CD4-positive, alpha-beta T cell (primary cell): ENCODE measurements at regions not wholly inside any gene's neighbourhood (a gene's known extent, or its start where the extent isn't known, plus 50 kb on each side); places are given as distances from the start of the nearest gene placed in this dataset.

Experiments used
- ATAC-seq: fragments of 200-7000 bp; cut with Tn5 transposase; one replicate; pipeline ENCODE4 v1.10.0; 2022; ENCODE audit warnings: mild to moderate bottlenecking; ENCODE audit not compliant: poor library complexity
- CTCF ChIA-PET: fragments of 350-600 bp; sonication (Branson Sonifier 250); formaldehyde crosslinking; loops from one replicate; lab custom pipeline; 2021; ENCODE audit warnings: antibody characterized with exemption, inconsistent platforms; lab: Charles Lee
- POLR2A ChIA-PET: fragments of 350-600 bp; sonication (Branson Sonifier 250); formaldehyde crosslinking; loops from one replicate; lab custom pipeline; 2021; ENCODE audit warnings: antibody characterized with exemption, inconsistent platforms; lab: Charles Lee
- DNase-seq, 14 experiments: peaks; one replicate each; pipeline ENCODE4 v3.0.0-alpha.2; 2013 to 2020; ENCODE audit warnings: mixed read lengths in 2 of 14
- H3K27ac ChIP-seq, 2 donors: one replicate each; pipeline versions ENCODE4 v1.5.1 to v1.7.0; 2013; ENCODE audit warnings: low read length in 2 of 2, low read depth in 1 of 2, mild to moderate bottlenecking in 1 of 2
- H3K27me3 ChIP-seq, 2 experiments: 1 replicate in 1 of 2; 2 replicates in 1 of 2; pipeline versions ENCODE4 v1.6.1 to v1.7.0; 2013; ENCODE audit warnings: low read length in 2 of 2, control low read depth in 1 of 2, mild to moderate bottlenecking in 1 of 2, moderate library complexity in 1 of 2; ENCODE audit not compliant: insufficient read depth in 2 of 2, control insufficient read depth in 1 of 2
- H3K36me3 ChIP-seq: one replicate; pipeline ENCODE4 v1.6.1; 2013; ENCODE audit warnings: low read length, control low read depth; ENCODE audit not compliant: insufficient read depth
- H3K4me1 ChIP-seq: one replicate; pipeline ENCODE4 v1.6.1; 2013; ENCODE audit warnings: low read length, control low read depth; ENCODE audit not compliant: insufficient read depth
- H3K4me3 ChIP-seq: one replicate; pipeline ENCODE4 v1.5.1; 2013; ENCODE audit warnings: mild to moderate bottlenecking, low read length, moderate library complexity
- H3K9me3 ChIP-seq, 2 experiments: 1 replicate in 1 of 2; 2 replicates in 1 of 2; pipeline versions ENCODE4 v1.6.1 to v1.7.0; 2013; ENCODE audit warnings: low read length in 2 of 2, mild to moderate bottlenecking in 2 of 2, control low read depth in 1 of 2, moderate library complexity in 1 of 2; ENCODE audit not compliant: control insufficient read depth in 1 of 2, insufficient read depth in 1 of 2
- H3K27ac Mint-ChIP-seq: one replicate; pipeline ENCODE4 v1.8.0; 2020; ENCODE audit warnings: mixed read lengths
- H3K27me3 Mint-ChIP-seq: one replicate; pipeline ENCODE4 v1.8.0; 2021; ENCODE audit warnings: mixed read lengths
- H3K36me3 Mint-ChIP-seq: one replicate; pipeline ENCODE4 v1.8.0; 2021; ENCODE audit warnings: low read depth, mixed read lengths
- H3K4me1 Mint-ChIP-seq: one replicate; pipeline ENCODE4 v1.8.0; 2021; ENCODE audit warnings: low read depth, mixed read lengths
- H3K4me3 Mint-ChIP-seq: one replicate; pipeline ENCODE4 v1.8.0; 2020; ENCODE audit warnings: mild to moderate bottlenecking, mixed read lengths
- H3K9me3 Mint-ChIP-seq: one replicate; pipeline ENCODE4 v1.8.0; 2020; ENCODE audit warnings: mixed read lengths
- intact Hi-C, 2 experiments: fragments of 100-400 bp; cut with DNase I in 1 of 2; cut with micrococcal nuclease in 1 of 2; formaldehyde crosslinking; loops; one replicate each; pipeline versions ENCODE4 v1.15.1 to v1.9.0; 2023 to 2025; cut with DNase I, micrococcal nuclease
- TF ChIP-seq, protein P1 (sequence below): fragments of 200-600 bp; IDR thresholded peaks from one replicate; pipeline ENCODE4 v1.8.0; 2022; ENCODE audit warnings: antibody characterized with exemption, mild to moderate bottlenecking

DNA sequence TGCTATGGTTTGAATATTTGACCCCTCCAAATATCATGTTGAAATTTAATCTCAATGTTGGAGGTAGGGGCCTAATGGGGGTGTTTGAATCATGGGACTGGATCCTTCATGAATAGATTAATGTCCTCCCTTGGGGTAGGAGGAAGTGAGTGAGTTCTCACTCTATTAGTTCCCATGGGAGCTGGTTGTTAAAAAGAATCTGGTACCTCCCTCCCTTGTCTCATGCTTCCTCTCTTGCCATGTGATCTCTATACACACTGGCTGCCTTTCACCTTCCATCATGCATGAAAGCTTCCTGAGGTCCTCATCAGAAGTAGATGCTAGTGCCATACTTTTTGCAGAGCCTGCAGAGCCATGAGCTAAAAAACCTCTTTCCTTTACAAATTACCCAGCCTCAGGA is 177.7 kb upstream of the MCTP2 start:
- H3K4me3 ChIP-seq, result no peak overlapping the region
- Mint-ChIP-seq H3K27me3 (peaks cover 7% of the 10 kb centered on the region), H3K4me1 (no peaks in the 10 kb centered on the region), H3K9me3 (no peaks in the 10 kb centered on the region), H3K36me3 (no peaks in the 10 kb centered on the region), H3K4me3 (no peak overlapping the region), H3K27ac (no peak overlapping the region)
- intact Hi-C loops, result no loop called here
- no peak overlapping the region for H3K27ac ChIP-seq
- no peaks in the 10 kb centered on the region for H3K36me3 ChIP-seq
- DNase-seq, result no peak
- no peaks in the 10 kb centered on the region for H3K4me1 ChIP-seq
- TF ChIP-seq, protein P1, sequence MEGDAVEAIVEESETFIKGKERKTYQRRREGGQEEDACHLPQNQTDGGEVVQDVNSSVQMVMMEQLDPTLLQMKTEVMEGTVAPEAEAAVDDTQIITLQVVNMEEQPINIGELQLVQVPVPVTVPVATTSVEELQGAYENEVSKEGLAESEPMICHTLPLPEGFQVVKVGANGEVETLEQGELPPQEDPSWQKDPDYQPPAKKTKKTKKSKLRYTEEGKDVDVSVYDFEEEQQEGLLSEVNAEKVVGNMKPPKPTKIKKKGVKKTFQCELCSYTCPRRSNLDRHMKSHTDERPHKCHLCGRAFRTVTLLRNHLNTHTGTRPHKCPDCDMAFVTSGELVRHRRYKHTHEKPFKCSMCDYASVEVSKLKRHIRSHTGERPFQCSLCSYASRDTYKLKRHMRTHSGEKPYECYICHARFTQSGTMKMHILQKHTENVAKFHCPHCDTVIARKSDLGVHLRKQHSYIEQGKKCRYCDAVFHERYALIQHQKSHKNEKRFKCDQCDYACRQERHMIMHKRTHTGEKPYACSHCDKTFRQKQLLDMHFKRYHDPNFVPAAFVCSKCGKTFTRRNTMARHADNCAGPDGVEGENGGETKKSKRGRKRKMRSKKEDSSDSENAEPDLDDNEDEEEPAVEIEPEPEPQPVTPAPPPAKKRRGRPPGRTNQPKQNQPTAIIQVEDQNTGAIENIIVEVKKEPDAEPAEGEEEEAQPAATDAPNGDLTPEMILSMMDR, result no peak
- ChIA-PET POLR2A (no interaction called here), CTCF (no interaction called here)
- no peaks in the 10 kb centered on the region for H3K27me3 ChIP-seq
- no peaks in the 10 kb centered on the region for H3K9me3 ChIP-seq
- ATAC-seq, result no peak

DNA sequence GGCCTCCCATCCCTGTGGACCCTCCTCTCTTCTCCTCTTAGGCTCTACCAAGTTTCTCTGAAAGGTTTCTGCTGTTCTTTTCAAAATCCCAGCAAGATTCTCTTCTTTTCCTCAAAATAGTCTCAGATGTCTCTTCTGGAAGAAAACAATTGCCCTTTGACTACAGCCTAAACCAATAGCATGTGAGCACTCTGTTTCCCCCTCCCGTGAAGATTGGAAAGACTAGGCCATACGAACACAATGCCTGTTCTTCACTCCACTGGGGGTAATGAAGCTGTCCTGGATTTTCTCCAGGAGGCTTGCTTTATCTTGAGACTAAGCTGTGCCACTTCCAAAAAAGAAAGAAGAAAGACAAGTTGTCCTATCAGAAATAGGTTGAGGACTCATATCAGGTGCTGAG is 178.7 kb upstream of the MCTP2 start:
- ChIA-PET POLR2A (no interaction called here), CTCF (no interaction called here)
- Mint-ChIP-seq H3K4me3 (no peak overlapping the region), H3K27me3 (peaks cover 5% of the 10 kb centered on the region), H3K9me3 (no peaks in the 10 kb centered on the region), H3K27ac (no peak overlapping the region), H3K4me1 (no peaks in the 10 kb centered on the region), H3K36me3 (no peaks in the 10 kb centered on the region)
- H3K36me3 ChIP-seq, result no peaks in the 10 kb centered on the region
- intact Hi-C loops, result no loop called here
- no peak overlapping the region for H3K4me3 ChIP-seq
- H3K27me3 ChIP-seq, result no peaks in the 10 kb centered on the region
- H3K9me3 ChIP-seq, result no peaks in the 10 kb centered on the region
- H3K4me1 ChIP-seq, result no peaks in the 10 kb centered on the region
- no peak overlapping the region for H3K27ac ChIP-seq
- TF ChIP-seq, protein P1, result no peak
- no peak for DNase-seq
- ATAC-seq, result no peak

DNA sequence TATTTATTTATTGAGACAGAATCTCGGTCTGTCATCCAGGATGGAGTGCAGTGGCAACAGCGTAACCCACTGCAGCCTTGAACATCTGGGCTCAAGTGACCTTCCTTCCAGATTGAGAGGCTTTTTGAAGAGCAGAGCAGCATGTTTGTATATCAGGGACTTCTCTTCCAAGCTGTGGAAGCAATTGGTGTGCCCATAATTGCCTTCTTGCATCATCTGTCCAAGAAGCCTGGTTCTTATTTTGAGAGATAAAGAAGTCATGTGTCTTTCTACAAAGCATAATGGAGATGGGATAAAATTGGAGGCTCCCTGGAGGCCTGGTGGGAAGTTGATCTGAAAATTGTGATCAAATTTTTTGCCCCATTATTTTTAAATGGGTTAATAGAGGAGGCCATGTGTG is 183.8 kb upstream of the MCTP2 start:
- H3K36me3 Mint-ChIP-seq, result no peaks in the 10 kb centered on the region
- no peaks in the 10 kb centered on the region for H3K9me3 Mint-ChIP-seq
- POLR2A ChIA-PET, result no interaction called here
- Histone ChIP-seq H3K27me3 (no peaks in the 10 kb centered on the region), H3K27ac (no peak overlapping the region), H3K4me3 (no peak overlapping the region), H3K4me1 (no peaks in the 10 kb centered on the region), H3K9me3 (no peaks in the 10 kb centered on the region), H3K36me3 (no peaks in the 10 kb centered on the region)
- DNase-seq (no peak), ATAC-seq (no peak)
- TF ChIP-seq, protein P1, result no peak
- H3K27me3 Mint-ChIP-seq, result peaks cover 9% of the 10 kb centered on the region
- H3K4me3 Mint-ChIP-seq, result no peak overlapping the region
- H3K27ac Mint-ChIP-seq, result no peak overlapping the region
- intact Hi-C loops, result no loop called here
- CTCF ChIA-PET, result no interaction called here
- H3K4me1 Mint-ChIP-seq, result no peaks in the 10 kb centered on the region
